CD4-positive, alpha-beta T cell treated with Interferon alpha-2 for 1 hour (primary cell): ENCODE measurements at regions not wholly inside any gene's neighbourhood (a gene's known extent, or its start where the extent isn't known, plus 50 kb on each side); places are given as distances from the start of the nearest gene placed in this dataset.

ENCODE experiments used
- DNase-seq, 2 donors: peaks; one replicate each; pipeline ENCODE4 v3.0.0-alpha.2; 2020 to 2022

- no peak for DNase-seq
Measured at GRCh38 chr13:40197936-40198595, 468.4 kb downstream of the FOXO1 start.

- no peak for DNase-seq
Measured at GRCh38 chr13:40200273-40200978, 466.0 kb downstream of the FOXO1 start.

- no peak for DNase-seq
Measured at GRCh38 chr13:40204246-40204645, 462.2 kb downstream of the FOXO1 start.

- no peak for DNase-seq
Measured at GRCh38 chr13:40205771-40206240, 460.6 kb downstream of the FOXO1 start.

- DNase-seq: peak; percentile 42 to 63
Measured at GRCh38 chr13:40206241-40207000, 460.0 kb downstream of the FOXO1 start.

GRCh38 chr13:40207001-40207478 lies 459.4 kb downstream of the FOXO1 start:
- no peak for DNase-seq

- DNase-seq: no peak
Measured at GRCh38 chr13:40208517-40208916, 457.9 kb downstream of the FOXO1 start.

- DNase-seq: no peak
Measured at GRCh38 chr13:40210865-40211585, 455.4 kb downstream of the FOXO1 start.

GRCh38 chr13:40211586-40211968 lies 454.9 kb downstream of the FOXO1 start:
- DNase-seq: no peak

GRCh38 chr13:40213779-40214178 lies 452.7 kb downstream of the FOXO1 start:
- DNase-seq: no peak

GRCh38 chr13:40215311-40215710 lies 451.1 kb downstream of the FOXO1 start:
- DNase-seq: no peak

- no peak for DNase-seq
Measured at GRCh38 chr13:40215747-40216146, 450.7 kb downstream of the FOXO1 start.

GRCh38 chr13:40217675-40218074 lies 448.8 kb downstream of the FOXO1 start:
- DNase-seq: no peak

- peak in 1 of 2 donors; percentile 17 for DNase-seq
Measured at GRCh38 chr13:40220299-40220935, 446.0 kb downstream of the FOXO1 start.

GRCh38 chr13:40221131-40221459 lies 445.3 kb downstream of the FOXO1 start:
- DNase-seq: no peak

- DNase-seq: peak; percentile 70 to 82
Measured at GRCh38 chr13:40221460-40222201, 444.8 kb downstream of the FOXO1 start.

GRCh38 chr13:40223585-40223984 lies 442.9 kb downstream of the FOXO1 start:
- no peak for DNase-seq

- DNase-seq: no peak
Measured at GRCh38 chr13:40228496-40228895, 437.9 kb downstream of the FOXO1 start.

GRCh38 chr13:40228990-40229389 lies 437.5 kb downstream of the FOXO1 start:
- no peak for DNase-seq

GRCh38 chr13:40230833-40231266 lies 435.6 kb downstream of the FOXO1 start:
- DNase-seq: no peak

GRCh38 chr13:40231311-40231710 lies 435.1 kb downstream of the FOXO1 start:
- DNase-seq: no peak

- DNase-seq: no peak
Measured at GRCh38 chr13:40231751-40232150, 434.7 kb downstream of the FOXO1 start.
